ENCODE measurements at regions not wholly inside any gene's neighbourhood (a gene's known extent, or its start where the extent isn't known, plus 50 kb on each side); places are given as distances from the start of the nearest gene placed in this dataset.

GRCh38 chr10:2761971-2762370, 305.4 kb upstream of the PFKP start:
- H3K4me1 Mint-ChIP-seq (ENCODE audit: unreplicated experiment): no peaks in the 10 kb centered on the region
- no peak for DNase-seq (ENCODE audit: extremely low spot score, unreplicated experiment)
- H3K36me3 Mint-ChIP-seq (ENCODE audit: unreplicated experiment): no peaks in the 10 kb centered on the region
- TF ChIP-seq CTCF (IDR thresholded peaks at IDR 0.05): no peak
- H3K4me3 Mint-ChIP-seq (ENCODE audit: unreplicated experiment): no peak overlapping the region
- peaks cover 26% of the 10 kb centered on the region for H3K27me3 Mint-ChIP-seq (ENCODE audit: unreplicated experiment)
- no peak overlapping the region for H3K27ac Mint-ChIP-seq (ENCODE audit: unreplicated experiment)
- H3K9me3 Mint-ChIP-seq (ENCODE audit: unreplicated experiment): no peaks in the 10 kb centered on the region

GRCh38 chr10:2761311-2761710, 306.0 kb upstream of the PFKP start:
- Mint-ChIP-seq H3K4me1 (ENCODE audit: unreplicated experiment) (no peaks in the 10 kb centered on the region), H3K27ac (ENCODE audit: unreplicated experiment) (no peak overlapping the region), H3K4me3 (ENCODE audit: unreplicated experiment) (no peak overlapping the region), H3K27me3 (ENCODE audit: unreplicated experiment) (peaks cover 25% of the 10 kb centered on the region), H3K36me3 (ENCODE audit: unreplicated experiment) (no peaks in the 10 kb centered on the region), H3K9me3 (ENCODE audit: unreplicated experiment) (no peaks in the 10 kb centered on the region)
- no peak for TF ChIP-seq CTCF (IDR thresholded peaks at IDR 0.05)
- DNase-seq (ENCODE audit: extremely low spot score, unreplicated experiment): no peak

- H3K27ac Mint-ChIP-seq (ENCODE audit: unreplicated experiment): no peak overlapping the region
- H3K4me3 Mint-ChIP-seq (ENCODE audit: unreplicated experiment): no peak overlapping the region
- H3K36me3 Mint-ChIP-seq (ENCODE audit: unreplicated experiment): no peaks in the 10 kb centered on the region
Observed at GRCh38 chr10:2760736-2761135, 306.6 kb upstream of the PFKP start.

GRCh38 chr10:2759233-2759632, 308.1 kb upstream of the PFKP start:
- H3K36me3 Mint-ChIP-seq (ENCODE audit: unreplicated experiment): no peaks in the 10 kb centered on the region
- no peak overlapping the region for H3K4me3 Mint-ChIP-seq (ENCODE audit: unreplicated experiment)
- no peak overlapping the region for H3K27ac Mint-ChIP-seq (ENCODE audit: unreplicated experiment)
- TF ChIP-seq CTCF (IDR thresholded peaks at IDR 0.05): no peak
- peaks cover 25% of the 10 kb centered on the region for H3K27me3 Mint-ChIP-seq (ENCODE audit: unreplicated experiment)
- no peak for DNase-seq (ENCODE audit: extremely low spot score, unreplicated experiment)
- H3K4me1 Mint-ChIP-seq (ENCODE audit: unreplicated experiment): no peaks in the 10 kb centered on the region
- no peaks in the 10 kb centered on the region for H3K9me3 Mint-ChIP-seq (ENCODE audit: unreplicated experiment)

More at GRCh38 chr10:2760736-2761135, 306.6 kb upstream of the PFKP start:
- Mint-ChIP-seq H3K4me1 (ENCODE audit: unreplicated experiment) (no peaks in the 10 kb centered on the region), H3K27me3 (ENCODE audit: unreplicated experiment) (peaks cover 28% of the 10 kb centered on the region), H3K9me3 (ENCODE audit: unreplicated experiment) (no peaks in the 10 kb centered on the region)
- TF ChIP-seq CTCF (IDR thresholded peaks at IDR 0.05): no peak
- DNase-seq (ENCODE audit: extremely low spot score, unreplicated experiment): no peak

GRCh38 chr10:2754943-2755342, 312.4 kb upstream of the PFKP start:
- TF ChIP-seq CTCF (IDR thresholded peaks at IDR 0.05): no peak
- Mint-ChIP-seq H3K36me3 (ENCODE audit: unreplicated experiment) (no peaks in the 10 kb centered on the region), H3K4me3 (ENCODE audit: unreplicated experiment) (no peak overlapping the region), H3K9me3 (ENCODE audit: unreplicated experiment) (no peaks in the 10 kb centered on the region), H3K4me1 (ENCODE audit: unreplicated experiment) (no peaks in the 10 kb centered on the region), H3K27ac (ENCODE audit: unreplicated experiment) (no peak overlapping the region), H3K27me3 (ENCODE audit: unreplicated experiment) (peaks cover 31% of the 10 kb centered on the region)
- DNase-seq (ENCODE audit: extremely low spot score, unreplicated experiment): no peak
